ENCODE measurements at regions not wholly inside any gene's neighbourhood (a gene's known extent, or its start where the extent isn't known, plus 50 kb on each side); places are given as distances from the start of the nearest gene placed in this dataset.

GRCh38 chr14:43640718-43641267 lies 866.3 kb downstream of the FSCB start:
- no peak for TF ChIP-seq POLR2A (IDR thresholded peaks at IDR 0.05)
- no peak for TF ChIP-seq CTCF (IDR thresholded peaks at IDR 0.05)
- no peak for TF ChIP-seq EP300 (IDR thresholded peaks at IDR 0.05)
